ENCODE measurements at regions not wholly inside any gene's neighbourhood (a gene's known extent, or its start where the extent isn't known, plus 50 kb on each side); places are given as distances from the start of the nearest gene placed in this dataset.

DNA sequence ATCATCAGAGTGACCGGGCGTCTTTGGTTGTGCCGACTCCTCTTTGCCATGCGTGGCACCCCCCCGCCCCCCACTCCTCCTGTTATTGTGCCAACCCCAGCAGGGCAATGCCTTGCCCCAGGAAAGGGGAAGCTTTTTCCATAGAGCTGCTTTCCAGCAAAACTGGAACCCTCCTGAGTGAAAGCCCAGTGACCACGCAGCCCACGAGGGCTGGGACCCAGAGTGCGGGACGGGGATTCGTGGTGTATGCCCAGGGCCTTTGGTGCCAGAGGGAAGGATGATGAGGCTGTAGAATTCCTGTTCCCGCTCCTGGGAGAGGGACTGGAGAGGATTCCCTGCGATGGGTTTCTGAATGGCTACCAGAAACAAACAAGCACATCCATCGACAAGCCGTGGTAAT lies 116.8 kb upstream of the BACH2 start:
- no peak for TF ChIP-seq POLR2A (IDR thresholded peaks at IDR 0.05; ENCODE audit: extremely low read depth, insufficient read length)
- TF ChIP-seq, protein P1, sequence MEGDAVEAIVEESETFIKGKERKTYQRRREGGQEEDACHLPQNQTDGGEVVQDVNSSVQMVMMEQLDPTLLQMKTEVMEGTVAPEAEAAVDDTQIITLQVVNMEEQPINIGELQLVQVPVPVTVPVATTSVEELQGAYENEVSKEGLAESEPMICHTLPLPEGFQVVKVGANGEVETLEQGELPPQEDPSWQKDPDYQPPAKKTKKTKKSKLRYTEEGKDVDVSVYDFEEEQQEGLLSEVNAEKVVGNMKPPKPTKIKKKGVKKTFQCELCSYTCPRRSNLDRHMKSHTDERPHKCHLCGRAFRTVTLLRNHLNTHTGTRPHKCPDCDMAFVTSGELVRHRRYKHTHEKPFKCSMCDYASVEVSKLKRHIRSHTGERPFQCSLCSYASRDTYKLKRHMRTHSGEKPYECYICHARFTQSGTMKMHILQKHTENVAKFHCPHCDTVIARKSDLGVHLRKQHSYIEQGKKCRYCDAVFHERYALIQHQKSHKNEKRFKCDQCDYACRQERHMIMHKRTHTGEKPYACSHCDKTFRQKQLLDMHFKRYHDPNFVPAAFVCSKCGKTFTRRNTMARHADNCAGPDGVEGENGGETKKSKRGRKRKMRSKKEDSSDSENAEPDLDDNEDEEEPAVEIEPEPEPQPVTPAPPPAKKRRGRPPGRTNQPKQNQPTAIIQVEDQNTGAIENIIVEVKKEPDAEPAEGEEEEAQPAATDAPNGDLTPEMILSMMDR (IDR thresholded peaks at IDR 0.05; ENCODE audit: low read depth, low read length) = no peak
- TF ChIP-seq, protein P2, sequence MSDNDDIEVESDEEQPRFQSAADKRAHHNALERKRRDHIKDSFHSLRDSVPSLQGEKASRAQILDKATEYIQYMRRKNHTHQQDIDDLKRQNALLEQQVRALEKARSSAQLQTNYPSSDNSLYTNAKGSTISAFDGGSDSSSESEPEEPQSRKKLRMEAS (IDR thresholded peaks at IDR 0.05; ENCODE audit: low read depth, low read length) = no peak
- TF ChIP-seq MYC (IDR thresholded peaks at IDR 0.05; ENCODE audit: low read depth, low read length) = no peak
